HFFc6 (cell line): ENCODE measurements at regions not wholly inside any gene's neighbourhood (a gene's known extent, or its start where the extent isn't known, plus 50 kb on each side); places are given as distances from the start of the nearest gene placed in this dataset.

Experiments
- DNase-seq: peaks from one replicate; pipeline ENCODE4 v3.0.0-alpha.2; 2018
- H3K27ac Mint-ChIP-seq: 2 replicates; pipeline ENCODE4 v1.8.0; 2020; ENCODE audit warnings: mild to moderate bottlenecking, mixed read lengths
- H3K27me3 Mint-ChIP-seq: 2 replicates; pipeline ENCODE4 v1.8.0; 2021; ENCODE audit warnings: mild to moderate bottlenecking, moderate library complexity, mixed read lengths; ENCODE audit not compliant: insufficient read depth
- H3K36me3 Mint-ChIP-seq: 2 replicates; pipeline ENCODE4 v1.8.0; 2021; ENCODE audit warnings: low read depth, mixed read lengths
- H3K4me1 Mint-ChIP-seq: 2 replicates; pipeline ENCODE4 v1.8.0; 2020; ENCODE audit warnings: low read depth, mixed read lengths
- H3K4me3 Mint-ChIP-seq: 2 replicates; pipeline ENCODE4 v1.8.0; 2020; ENCODE audit warnings: mild to moderate bottlenecking, moderate library complexity, mixed read lengths
- H3K9me3 Mint-ChIP-seq: 2 replicates; pipeline ENCODE4 v1.8.0; 2020; ENCODE audit warnings: mild to moderate bottlenecking, mixed read lengths
- CTCF ChIP-seq: fragments of 200-600 bp; sonication (generic); IDR thresholded peaks from 2 replicates; pipeline ENCODE4 v1.5.0; 2021; ENCODE audit warnings: antibody characterized with exemption, mild to moderate bottlenecking

GRCh38 chr22:26816726-26817125 is 159.3 kb downstream of the MIAT start:
- H3K27ac Mint-ChIP-seq, result no peak overlapping the region
- H3K27me3 Mint-ChIP-seq, result peaks cover 29% of the 10 kb centered on the region
- no peak for TF ChIP-seq CTCF
- peaks cover 10% of the 10 kb centered on the region; the same call in 1 of the 2 replicates for H3K36me3 Mint-ChIP-seq
- H3K4me3 Mint-ChIP-seq, result no peak overlapping the region
- peaks cover 14% of the 10 kb centered on the region for H3K4me1 Mint-ChIP-seq
- peaks cover 14% of the 10 kb centered on the region for H3K9me3 Mint-ChIP-seq
- DNase-seq, result no peak

GRCh38 chr22:26817926-26818325 is 160.5 kb downstream of the MIAT start:
- peaks cover 35% of the 10 kb centered on the region for H3K27me3 Mint-ChIP-seq
- TF ChIP-seq CTCF, result no peak
- H3K9me3 Mint-ChIP-seq, result peaks cover 14% of the 10 kb centered on the region
- no peak overlapping the region for H3K27ac Mint-ChIP-seq
- peaks cover 10% of the 10 kb centered on the region; the same call in 1 of the 2 replicates for H3K36me3 Mint-ChIP-seq
- H3K4me1 Mint-ChIP-seq, result 0 out of 2 replicates have a peak, but pooled peaks cover 2% of the 10 kb centered on the region
- no peak for DNase-seq
- H3K4me3 Mint-ChIP-seq, result no peak overlapping the region

- no peak for DNase-seq
- Mint-ChIP-seq H3K36me3 (peaks cover 10% of the 10 kb centered on the region; the same call in 1 of the 2 replicates), H3K9me3 (peaks cover 14% of the 10 kb centered on the region), H3K4me1 (peaks cover 9% of the 10 kb centered on the region), H3K4me3 (no peak overlapping the region), H3K27me3 (peaks cover 30% of the 10 kb centered on the region), H3K27ac (no peak overlapping the region)
- no peak for TF ChIP-seq CTCF
Measured at GRCh38 chr22:26821854-26822253, 164.5 kb downstream of the MIAT start.

- no peak for DNase-seq
- peaks cover 9% of the 10 kb centered on the region for H3K4me1 Mint-ChIP-seq
- TF ChIP-seq CTCF, result no peak
- H3K27me3 Mint-ChIP-seq, result peaks cover 26% of the 10 kb centered on the region
- H3K4me3 Mint-ChIP-seq, result no peak overlapping the region
- peaks cover 10% of the 10 kb centered on the region; the same call in 1 of the 2 replicates for H3K36me3 Mint-ChIP-seq
- no peak overlapping the region for H3K27ac Mint-ChIP-seq
- peaks cover 13% of the 10 kb centered on the region for H3K9me3 Mint-ChIP-seq
Measured at GRCh38 chr22:26822313-26822712, 164.9 kb downstream of the MIAT start.

- TF ChIP-seq CTCF, result no peak
- DNase-seq, result no peak
- no peak overlapping the region for H3K4me3 Mint-ChIP-seq
- H3K27me3 Mint-ChIP-seq, result peaks cover 28% of the 10 kb centered on the region
- peaks cover 9% of the 10 kb centered on the region for H3K4me1 Mint-ChIP-seq
- H3K27ac Mint-ChIP-seq, result no peak overlapping the region
- H3K9me3 Mint-ChIP-seq, result no peaks in the 10 kb centered on the region; the same call in 1 of the 2 replicates
- no peaks in the 10 kb centered on the region for H3K36me3 Mint-ChIP-seq
Measured at GRCh38 chr22:26823966-26824365, 166.6 kb downstream of the MIAT start.
